ENCODE measurements at regions not wholly inside any gene's neighbourhood (a gene's known extent, or its start where the extent isn't known, plus 50 kb on each side); places are given as distances from the start of the nearest gene placed in this dataset.

DNA sequence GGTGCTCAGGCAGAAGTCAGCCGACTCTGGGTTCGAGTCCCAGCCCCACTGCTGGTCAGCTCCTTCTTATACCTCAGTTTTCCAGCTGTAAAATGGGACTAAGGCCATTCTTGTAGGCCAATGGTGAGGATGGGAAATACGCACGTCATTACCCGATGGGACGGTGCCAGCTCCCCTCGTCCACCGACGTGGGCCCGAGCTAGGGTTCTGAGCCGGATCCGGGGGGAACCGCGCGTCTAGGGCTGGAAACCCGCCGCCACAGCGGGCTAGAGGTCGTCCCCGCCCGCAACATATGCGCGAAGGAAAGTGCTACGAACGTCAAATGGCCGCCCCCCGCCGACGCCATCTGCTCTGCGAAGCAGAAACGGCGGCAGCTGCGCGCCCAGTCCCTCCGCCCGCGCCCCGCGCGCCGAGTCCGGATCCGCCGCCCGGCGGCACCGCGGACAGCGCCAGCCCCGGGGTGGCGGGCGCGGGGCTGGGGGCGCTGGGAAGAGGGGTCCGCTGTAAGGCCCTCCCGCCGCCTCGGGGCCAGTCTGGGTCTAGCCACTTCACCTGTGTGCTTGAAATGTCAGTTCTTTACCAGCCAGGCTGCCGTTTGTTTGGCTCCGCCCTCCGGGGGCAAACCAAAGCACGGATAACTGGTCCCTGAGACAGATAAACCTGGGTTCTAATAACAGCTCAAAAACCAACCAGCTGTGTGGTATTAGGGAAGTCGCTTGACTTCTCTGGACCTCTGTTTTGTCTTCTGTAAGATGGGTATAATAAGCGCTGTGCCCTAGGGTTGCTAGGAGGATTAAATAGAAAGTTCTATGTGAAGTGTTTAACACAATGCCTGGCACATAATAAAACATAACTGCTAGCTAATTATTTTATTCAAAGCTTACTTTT lies 103.5 kb upstream of the RCN1 start:
- ChIA-PET POLR2A (ENCODE audit: partially characterized antibody) (no interaction called here), CTCF (ENCODE audit: partially characterized antibody) (interaction anchor here (0.8 to 6.2 kb wide), 6 partner anchors 20 to 190 kb away, joined by 3 to 39 read pairs (median 4); no protein-coding TSS in a partner anchor)
- Histone ChIP-seq H3K9me3 (ENCODE audit: insufficient read depth in 2 of 2, low read depth in 1 of 2, low read length in 1 of 2) (no peaks in the 10 kb centered on the region), H2BK20ac (ENCODE audit: low read length) (no peak overlapping the region), H3K4me3 (ENCODE audit: extremely low read depth in 1 of 4, insufficient read depth in 2 of 4, low read depth in 3 of 4, low read length in 4 of 4) (peak overlapping the region; percentile 14 to 64 (median 44)), H3K18ac (ENCODE audit: extremely low read depth, low read length) (no peak overlapping the region), H2AFZ (ENCODE audit: low read length) (0 out of 2 replicates have a peak overlapping the region, but pooled peaks have one; percentile 68), H3K36me3 (ENCODE audit: control insufficient read depth in 2 of 4, insufficient read depth in 4 of 4, low read length in 3 of 4) (no peaks in the 10 kb centered on the region), H3K23ac (ENCODE audit: insufficient read length) (no peak overlapping the region), H3K79me1 (ENCODE audit: low read depth, low read length) (no peaks in the 10 kb centered on the region), H3K27ac (ENCODE audit: low read depth, low read length) (no peak overlapping the region), H3K4me2 (ENCODE audit: insufficient read depth in 1 of 2, low read depth in 2 of 2, low read length in 2 of 2) (peak overlapping the region; percentile 47 to 74), H3K27me3 (replicated peaks in 1 of 4; ENCODE audit: control insufficient read depth in 3 of 4, extremely low read depth in 1 of 4, insufficient read depth in 3 of 4, low read length in 3 of 4) (peaks cover 0 to 9% (median 8%) of the 10 kb centered on the region in 4 experiments; a peak in 6 of 7 replicates), H4K8ac (ENCODE audit: extremely low read depth, insufficient read depth, low read length) (peak overlapping the region; percentile 12; the same call in 1 of the 2 replicates), H3K14ac (ENCODE audit: insufficient read length) (no peak overlapping the region), H2BK12ac (ENCODE audit: low read depth, low read length) (no peak overlapping the region), H4K5ac (ENCODE audit: insufficient read length, low read depth, low read length) (no peak overlapping the region), H3K79me2 (ENCODE audit: control insufficient read depth in 1 of 2, insufficient read depth in 2 of 2, low read length in 2 of 2) (no peaks in the 10 kb centered on the region), H3K4ac (replicated peaks; ENCODE audit: insufficient read length, low read depth, low read length) (no peak overlapping the region), H4K20me1 (replicated peaks in 1 of 2; ENCODE audit: control insufficient read depth in 1 of 2, insufficient read depth in 2 of 2, low read length in 2 of 2) (no peaks in the 10 kb centered on the region), H4K91ac (replicated peaks; ENCODE audit: insufficient read length, low read length) (no peak overlapping the region), H3K4me1 (replicated peaks in 1 of 4; ENCODE audit: control insufficient read depth in 3 of 4, insufficient read depth in 4 of 4, low read length in 3 of 4) (peaks cover 0 to 3% (median 1%) of the 10 kb centered on the region in 4 experiments; a peak in 3 of 7 replicates), H2AK5ac (ENCODE audit: low read depth, low read length) (no peak overlapping the region), H2BK5ac (ENCODE audit: low read depth, low read length) (no peak overlapping the region), H2BK15ac (ENCODE audit: low read length) (no peak overlapping the region), H2BK120ac (replicated peaks; ENCODE audit: low read depth, low read length) (no peak overlapping the region), H3K9ac (replicated peaks in 1 of 4; ENCODE audit: extremely low read depth in 1 of 4, low read depth in 3 of 4, low read length in 3 of 4) (no peak overlapping the region), H3K56ac (replicated peaks; ENCODE audit: insufficient read length, low read depth, low read length) (no peak overlapping the region), H3K23me2 (ENCODE audit: low read depth, low read length) (peaks cover 7% of the 10 kb centered on the region)
- DNase-seq (ENCODE audit: low read depth in 1 of 2, low spot score in 2 of 2) (peak; percentile 1 to 80), FAIRE-seq (no peak)
- WGBS, 2 experiments (ENCODE audit: extremely low coverage in 1 of 2, insufficient coverage in 1 of 2, insufficient read length in 1 of 2, insufficient replicate concordance in 2 of 2, low coverage in 1 of 2, low lambda C conversion rate in 2 of 2, missing lambda C conversion rate in 1 of 2) = 18% methylated on average over 50 of the region's 64 CpGs; no CpG with 5 or more reads in 1 of the 2 experiments
- TF ChIP-seq, protein P1, sequence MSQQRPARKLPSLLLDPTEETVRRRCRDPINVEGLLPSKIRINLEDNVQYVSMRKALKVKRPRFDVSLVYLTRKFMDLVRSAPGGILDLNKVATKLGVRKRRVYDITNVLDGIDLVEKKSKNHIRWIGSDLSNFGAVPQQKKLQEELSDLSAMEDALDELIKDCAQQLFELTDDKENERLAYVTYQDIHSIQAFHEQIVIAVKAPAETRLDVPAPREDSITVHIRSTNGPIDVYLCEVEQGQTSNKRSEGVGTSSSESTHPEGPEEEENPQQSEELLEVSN (IDR thresholded peaks at IDR 0.05) = peak; percentile 99
- TF ChIP-seq HDAC2 (IDR thresholded peaks at IDR 0.05; ENCODE audit: borderline replicate concordance in 1 of 2, low read depth in 2 of 2, low read length in 2 of 2) (peak in 1 of 2 experiments; percentile 87; a peak in 2 of 4 replicates), RBBP5 (IDR thresholded peaks at IDR 0.05; ENCODE audit: borderline replicate concordance, low read depth, low read length) (peak; percentile 63; the same call in 1 of the 2 replicates), RAD21 (IDR thresholded peaks at IDR 0.05 in 1 of 2, conservative IDR thresholded peaks at IDR 0.05 in 1 of 2; ENCODE audit: low read depth in 2 of 2, low read length in 2 of 2) (peak in 1 of 2 experiments; percentile 2; a peak in 2 of 4 replicates), EP300 (IDR thresholded peaks at IDR 0.05; ENCODE audit: borderline replicate concordance in 1 of 2, low read depth in 2 of 2, low read length in 2 of 2) (no peak), BRCA1 (IDR thresholded peaks at IDR 0.05; ENCODE audit: low read depth, low read length) (no peak), YY1 (IDR thresholded peaks at IDR 0.05; ENCODE audit: low read depth, low read length) (peak; percentile 60; the same call in 1 of the 2 replicates), KDM4A (IDR thresholded peaks at IDR 0.05; ENCODE audit: low read depth, low read length, severe bottlenecking) (peak; percentile 43), POLR2A (IDR thresholded peaks at IDR 0.05; ENCODE audit: control extremely low read depth in 1 of 2, low read depth in 2 of 2, low read length in 2 of 2) (no peak)

All from H1 (cell line).